Esophagus squamous epithelium (tissue), 4 donors: ENCODE measurements at regions not wholly inside any gene's neighbourhood (a gene's known extent, or its start where the extent isn't known, plus 50 kb on each side); places are given as distances from the start of the nearest gene placed in this dataset.

Experiments
- CTCF ChIP-seq, 6 experiments: fragments of 450-650 bp in 4 of 6; fragments of 200-600 bp in 2 of 6; sonication (generic) in 2 of 6; IDR thresholded peaks; one replicate each; pipeline ENCODE4 v1.5.1; 2016 to 2019; ENCODE audit warnings: antibody characterized with exemption in 6 of 6, mild to moderate bottlenecking in 4 of 6, moderate library complexity in 4 of 6
- POLR2A ChIP-seq, 4 donors: fragments of 450-650 bp; IDR thresholded peaks; one replicate each; pipeline ENCODE4 v1.6.1; 2017; ENCODE audit warnings: antibody characterized with exemption in 4 of 4, mild to moderate bottlenecking in 4 of 4, moderate library complexity in 3 of 4

GRCh38 chr10:78374331-78375028 is 340.8 kb downstream of the RPS24 start:
- TF ChIP-seq CTCF (IDR thresholded peaks at IDR 0.05) (no peak), POLR2A (IDR thresholded peaks at IDR 0.05) (no peak)
